ENCODE measurements at regions not wholly inside any gene's neighbourhood (a gene's known extent, or its start where the extent isn't known, plus 50 kb on each side); places are given as distances from the start of the nearest gene placed in this dataset.

- no peaks in the 10 kb centered on the region for H3K27me3 ChIP-seq (ENCODE audit: insufficient read depth, low read length, poor library complexity)
- no peaks in the 10 kb centered on the region for H3K4me1 ChIP-seq (ENCODE audit: control insufficient read depth, low read depth, low read length)
- no peak overlapping the region for H3K4me2 ChIP-seq (ENCODE audit: low read length)
- no peaks in the 10 kb centered on the region for H3K79me1 ChIP-seq (ENCODE audit: low read length)
- H3K4ac ChIP-seq (ENCODE audit: low read depth, low read length): no peak overlapping the region
- H2BK15ac ChIP-seq (replicated peaks; ENCODE audit: low read depth): no peak overlapping the region
- DNase-seq: no peak
- H4K5ac ChIP-seq (ENCODE audit: low read length): no peak overlapping the region
- H3K56ac ChIP-seq (ENCODE audit: low read length): no peak overlapping the region
- H2BK5ac ChIP-seq (ENCODE audit: low read length): no peak overlapping the region
- no peak overlapping the region for H3K23ac ChIP-seq (ENCODE audit: low read length)
- no CpG with 5 or more reads among the region's 5 CpGs for WGBS (ENCODE audit: extremely low coverage, insufficient coverage, low lambda C conversion rate)
- H3K79me2 ChIP-seq (ENCODE audit: control insufficient read depth, insufficient read depth, low read length): no peaks in the 10 kb centered on the region
- no peak overlapping the region for H3K9ac ChIP-seq (ENCODE audit: low read length)
- H3K4me3 ChIP-seq (ENCODE audit: low read length): no peak overlapping the region
- H3K36me3 ChIP-seq (ENCODE audit: control insufficient read depth, insufficient read depth, low read length): no peaks in the 10 kb centered on the region
- no peak overlapping the region for H2AK5ac ChIP-seq (ENCODE audit: low read length)
- H3K27ac ChIP-seq (ENCODE audit: low read depth, low read length): no peak overlapping the region
- H3K18ac ChIP-seq (ENCODE audit: low read length): no peak overlapping the region
- no peak overlapping the region for H4K8ac ChIP-seq (ENCODE audit: low read depth, low read length)
- no peak overlapping the region for H2BK120ac ChIP-seq (ENCODE audit: low read depth, low read length)
These were observed 300.4 kb upstream of the AMELY start for GRCh38 chrY:7211971-7212370.

- Histone ChIP-seq H3K4me1 (ENCODE audit: control insufficient read depth, low read depth, low read length) (no peaks in the 10 kb centered on the region), H2BK15ac (replicated peaks; ENCODE audit: low read depth) (no peak overlapping the region), H4K8ac (ENCODE audit: low read depth, low read length) (no peak overlapping the region), H3K4ac (ENCODE audit: low read depth, low read length) (no peak overlapping the region), H2AK5ac (ENCODE audit: low read length) (no peak overlapping the region), H2BK120ac (ENCODE audit: low read depth, low read length) (no peak overlapping the region), H3K4me3 (ENCODE audit: low read length) (no peak overlapping the region), H3K4me2 (ENCODE audit: low read length) (no peak overlapping the region), H3K27ac (ENCODE audit: low read depth, low read length) (no peak overlapping the region), H3K36me3 (ENCODE audit: control insufficient read depth, insufficient read depth, low read length) (no peaks in the 10 kb centered on the region), H3K23ac (ENCODE audit: low read length) (no peak overlapping the region), H4K5ac (ENCODE audit: low read length) (no peak overlapping the region), H3K9ac (ENCODE audit: low read length) (no peak overlapping the region), H3K56ac (ENCODE audit: low read length) (no peak overlapping the region), H3K79me1 (ENCODE audit: low read length) (no peaks in the 10 kb centered on the region), H3K27me3 (ENCODE audit: insufficient read depth, low read length, poor library complexity) (no peaks in the 10 kb centered on the region), H3K79me2 (ENCODE audit: control insufficient read depth, insufficient read depth, low read length) (no peaks in the 10 kb centered on the region), H2BK5ac (ENCODE audit: low read length) (no peak overlapping the region), H3K18ac (ENCODE audit: low read length) (no peak overlapping the region)
- no peak for DNase-seq
- no CpG with 5 or more reads among the region's 4 CpGs for WGBS (ENCODE audit: extremely low coverage, insufficient coverage, low lambda C conversion rate)
These were observed 292.9 kb upstream of the AMELY start for GRCh38 chrY:7204456-7204855.

- Histone ChIP-seq H3K18ac (ENCODE audit: low read length) (no peak overlapping the region), H4K5ac (ENCODE audit: low read length) (no peak overlapping the region), H3K27me3 (ENCODE audit: insufficient read depth, low read length, poor library complexity) (no peaks in the 10 kb centered on the region), H2BK5ac (ENCODE audit: low read length) (no peak overlapping the region), H3K4me3 (ENCODE audit: low read length) (no peak overlapping the region), H4K8ac (ENCODE audit: low read depth, low read length) (no peak overlapping the region), H2BK120ac (ENCODE audit: low read depth, low read length) (no peak overlapping the region), H3K23ac (ENCODE audit: low read length) (no peak overlapping the region), H3K4me1 (ENCODE audit: control insufficient read depth, low read depth, low read length) (no peaks in the 10 kb centered on the region), H3K36me3 (ENCODE audit: control insufficient read depth, insufficient read depth, low read length) (no peaks in the 10 kb centered on the region), H3K4ac (ENCODE audit: low read depth, low read length) (no peak overlapping the region), H3K79me2 (ENCODE audit: control insufficient read depth, insufficient read depth, low read length) (no peaks in the 10 kb centered on the region), H3K27ac (ENCODE audit: low read depth, low read length) (no peak overlapping the region), H2BK15ac (replicated peaks; ENCODE audit: low read depth) (no peak overlapping the region), H3K56ac (ENCODE audit: low read length) (no peak overlapping the region), H2AK5ac (ENCODE audit: low read length) (no peak overlapping the region), H3K79me1 (ENCODE audit: low read length) (no peaks in the 10 kb centered on the region), H3K4me2 (ENCODE audit: low read length) (no peak overlapping the region), H3K9ac (ENCODE audit: low read length) (no peak overlapping the region)
- no peak for DNase-seq
These were observed 271.0 kb upstream of the AMELY start for GRCh38 chrY:7182591-7182990.

- no peak overlapping the region for H2AK5ac ChIP-seq (ENCODE audit: low read length)
- no peaks in the 10 kb centered on the region for H3K79me1 ChIP-seq (ENCODE audit: low read length)
- DNase-seq: peak; percentile 23
- no peaks in the 10 kb centered on the region for H3K4me1 ChIP-seq (ENCODE audit: control insufficient read depth, low read depth, low read length)
- H3K27ac ChIP-seq (ENCODE audit: low read depth, low read length): no peak overlapping the region
- no peak overlapping the region for H2BK5ac ChIP-seq (ENCODE audit: low read length)
- H3K23ac ChIP-seq (ENCODE audit: low read length): no peak overlapping the region
- no peak overlapping the region for H3K4me3 ChIP-seq (ENCODE audit: low read length)
- no peak overlapping the region for H4K5ac ChIP-seq (ENCODE audit: low read length)
- no peaks in the 10 kb centered on the region for H3K27me3 ChIP-seq (ENCODE audit: insufficient read depth, low read length, poor library complexity)
- H4K8ac ChIP-seq (ENCODE audit: low read depth, low read length): no peak overlapping the region
- H3K9ac ChIP-seq (ENCODE audit: low read length): no peak overlapping the region
- H3K79me2 ChIP-seq (ENCODE audit: control insufficient read depth, insufficient read depth, low read length): no peaks in the 10 kb centered on the region
- H2BK120ac ChIP-seq (ENCODE audit: low read depth, low read length): no peak overlapping the region
- H3K4ac ChIP-seq (ENCODE audit: low read depth, low read length): no peak overlapping the region
- WGBS (ENCODE audit: extremely low coverage, insufficient coverage, low lambda C conversion rate): no CpG with 5 or more reads among the region's 5 CpGs
- no peaks in the 10 kb centered on the region for H3K36me3 ChIP-seq (ENCODE audit: control insufficient read depth, insufficient read depth, low read length)
- no peak overlapping the region for H2BK15ac ChIP-seq (replicated peaks; ENCODE audit: low read depth)
- H3K4me2 ChIP-seq (ENCODE audit: low read length): no peak overlapping the region
- H3K18ac ChIP-seq (ENCODE audit: low read length): no peak overlapping the region
- no peak overlapping the region for H3K56ac ChIP-seq (ENCODE audit: low read length)
These were observed 266.1 kb upstream of the AMELY start for GRCh38 chrY:7177631-7178030.

- H3K4me3 ChIP-seq (ENCODE audit: low read length): no peak overlapping the region
- H3K9ac ChIP-seq (ENCODE audit: low read length): no peak overlapping the region
- no peaks in the 10 kb centered on the region for H3K79me2 ChIP-seq (ENCODE audit: control insufficient read depth, insufficient read depth, low read length)
- no peak overlapping the region for H3K23ac ChIP-seq (ENCODE audit: low read length)
- no peak overlapping the region for H3K4me2 ChIP-seq (ENCODE audit: low read length)
- no CpG with 5 or more reads among the region's 1 CpG for WGBS (ENCODE audit: extremely low coverage, insufficient coverage, low lambda C conversion rate)
- H3K4me1 ChIP-seq (ENCODE audit: control insufficient read depth, low read depth, low read length): no peaks in the 10 kb centered on the region
- H3K4ac ChIP-seq (ENCODE audit: low read depth, low read length): no peak overlapping the region
- no peak overlapping the region for H2AK5ac ChIP-seq (ENCODE audit: low read length)
- H3K27ac ChIP-seq (ENCODE audit: low read depth, low read length): no peak overlapping the region
- no peak overlapping the region for H4K8ac ChIP-seq (ENCODE audit: low read depth, low read length)
- no peaks in the 10 kb centered on the region for H3K79me1 ChIP-seq (ENCODE audit: low read length)
- H4K5ac ChIP-seq (ENCODE audit: low read length): no peak overlapping the region
- H3K36me3 ChIP-seq (ENCODE audit: control insufficient read depth, insufficient read depth, low read length): no peaks in the 10 kb centered on the region
- no peak overlapping the region for H3K56ac ChIP-seq (ENCODE audit: low read length)
- DNase-seq: no peak
- H3K27me3 ChIP-seq (ENCODE audit: insufficient read depth, low read length, poor library complexity): no peaks in the 10 kb centered on the region
- no peak overlapping the region for H2BK120ac ChIP-seq (ENCODE audit: low read depth, low read length)
- H2BK15ac ChIP-seq (replicated peaks; ENCODE audit: low read depth): no peak overlapping the region
- no peak overlapping the region for H2BK5ac ChIP-seq (ENCODE audit: low read length)
- no peak overlapping the region for H3K18ac ChIP-seq (ENCODE audit: low read length)
These were observed 257.9 kb upstream of the AMELY start for GRCh38 chrY:7169475-7169874.

- DNase-seq: no peak
- Histone ChIP-seq H2BK120ac (ENCODE audit: low read depth, low read length) (no peak overlapping the region), H3K27me3 (ENCODE audit: insufficient read depth, low read length, poor library complexity) (no peaks in the 10 kb centered on the region), H3K79me1 (ENCODE audit: low read length) (no peaks in the 10 kb centered on the region), H3K4ac (ENCODE audit: low read depth, low read length) (no peak overlapping the region), H3K4me3 (ENCODE audit: low read length) (no peak overlapping the region), H4K5ac (ENCODE audit: low read length) (no peak overlapping the region), H2BK15ac (replicated peaks; ENCODE audit: low read depth) (no peak overlapping the region), H2BK5ac (ENCODE audit: low read length) (no peak overlapping the region), H3K23ac (ENCODE audit: low read length) (no peak overlapping the region), H3K79me2 (ENCODE audit: control insufficient read depth, insufficient read depth, low read length) (no peaks in the 10 kb centered on the region), H4K8ac (ENCODE audit: low read depth, low read length) (no peak overlapping the region), H3K27ac (ENCODE audit: low read depth, low read length) (no peak overlapping the region), H3K4me2 (ENCODE audit: low read length) (no peak overlapping the region), H3K4me1 (ENCODE audit: control insufficient read depth, low read depth, low read length) (no peaks in the 10 kb centered on the region), H3K9ac (ENCODE audit: low read length) (no peak overlapping the region), H2AK5ac (ENCODE audit: low read length) (no peak overlapping the region), H3K18ac (ENCODE audit: low read length) (no peak overlapping the region), H3K56ac (ENCODE audit: low read length) (no peak overlapping the region), H3K36me3 (ENCODE audit: control insufficient read depth, insufficient read depth, low read length) (no peaks in the 10 kb centered on the region)
- no CpG with 5 or more reads among the region's 5 CpGs for WGBS (ENCODE audit: extremely low coverage, insufficient coverage, low lambda C conversion rate)
These were observed 229.9 kb upstream of the AMELY start for GRCh38 chrY:7141477-7141876.
